GM20000 (cell line): ENCODE measurements at regions not wholly inside any gene's neighbourhood (a gene's known extent, or its start where the extent isn't known, plus 50 kb on each side); places are given as distances from the start of the nearest gene placed in this dataset.

Experiments
- DNase-seq: peaks from one replicate; pipeline ENCODE4 v3.0.0; 2012; ENCODE audit warnings: low spot score
- TF ChIP-seq, protein P1 (sequence below): IDR thresholded peaks from 2 replicates; pipeline ENCODE4 v1.5.1; 2012; ENCODE audit warnings: mild to moderate bottlenecking, control low read depth; ENCODE audit errors: extremely low read depth, missing control alignments

DNA sequence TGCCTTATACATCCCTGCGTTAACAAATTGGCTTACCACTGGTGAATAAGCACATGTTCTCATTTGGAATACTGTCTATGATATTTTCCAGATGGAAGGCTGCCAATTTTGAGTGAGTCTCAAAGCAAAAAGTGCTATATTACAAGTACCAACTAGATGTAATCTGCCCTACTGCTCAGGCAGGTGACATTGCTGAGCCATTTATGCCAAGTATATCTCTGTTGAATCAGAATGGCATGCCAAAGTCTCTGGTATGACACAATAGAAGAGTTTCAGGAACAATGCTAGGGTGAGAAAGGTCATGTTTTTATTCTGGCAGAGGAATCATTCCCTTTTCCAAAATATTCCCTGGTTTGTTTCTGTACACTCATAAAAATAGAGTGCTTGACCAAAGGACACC is 356.5 kb downstream of the CDH9 start:
- TF ChIP-seq, protein P1, sequence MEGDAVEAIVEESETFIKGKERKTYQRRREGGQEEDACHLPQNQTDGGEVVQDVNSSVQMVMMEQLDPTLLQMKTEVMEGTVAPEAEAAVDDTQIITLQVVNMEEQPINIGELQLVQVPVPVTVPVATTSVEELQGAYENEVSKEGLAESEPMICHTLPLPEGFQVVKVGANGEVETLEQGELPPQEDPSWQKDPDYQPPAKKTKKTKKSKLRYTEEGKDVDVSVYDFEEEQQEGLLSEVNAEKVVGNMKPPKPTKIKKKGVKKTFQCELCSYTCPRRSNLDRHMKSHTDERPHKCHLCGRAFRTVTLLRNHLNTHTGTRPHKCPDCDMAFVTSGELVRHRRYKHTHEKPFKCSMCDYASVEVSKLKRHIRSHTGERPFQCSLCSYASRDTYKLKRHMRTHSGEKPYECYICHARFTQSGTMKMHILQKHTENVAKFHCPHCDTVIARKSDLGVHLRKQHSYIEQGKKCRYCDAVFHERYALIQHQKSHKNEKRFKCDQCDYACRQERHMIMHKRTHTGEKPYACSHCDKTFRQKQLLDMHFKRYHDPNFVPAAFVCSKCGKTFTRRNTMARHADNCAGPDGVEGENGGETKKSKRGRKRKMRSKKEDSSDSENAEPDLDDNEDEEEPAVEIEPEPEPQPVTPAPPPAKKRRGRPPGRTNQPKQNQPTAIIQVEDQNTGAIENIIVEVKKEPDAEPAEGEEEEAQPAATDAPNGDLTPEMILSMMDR, result no peak
- DNase-seq, result no peak

DNA sequence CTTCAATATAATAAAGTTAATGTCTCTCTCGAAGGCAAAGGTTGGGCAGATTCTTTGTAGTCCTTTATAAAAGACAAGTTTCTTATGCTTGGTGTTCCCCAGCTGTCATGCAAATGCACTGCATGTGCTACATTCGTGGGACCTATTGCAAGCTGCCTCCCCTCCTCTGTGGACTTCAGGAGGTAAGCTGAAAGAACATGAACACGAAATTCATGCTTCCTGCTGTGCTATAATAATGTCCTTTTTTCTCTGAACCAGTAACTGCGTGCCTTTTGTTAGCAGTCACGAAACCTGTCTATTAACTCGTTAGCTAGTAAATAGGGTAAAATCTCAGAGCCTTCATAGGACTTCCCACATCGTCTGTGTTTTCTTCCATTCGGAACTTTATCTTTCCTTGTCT is 363.5 kb downstream of the CDH9 start:
- no peak for DNase-seq
- TF ChIP-seq, protein P1, result no peak

DNA sequence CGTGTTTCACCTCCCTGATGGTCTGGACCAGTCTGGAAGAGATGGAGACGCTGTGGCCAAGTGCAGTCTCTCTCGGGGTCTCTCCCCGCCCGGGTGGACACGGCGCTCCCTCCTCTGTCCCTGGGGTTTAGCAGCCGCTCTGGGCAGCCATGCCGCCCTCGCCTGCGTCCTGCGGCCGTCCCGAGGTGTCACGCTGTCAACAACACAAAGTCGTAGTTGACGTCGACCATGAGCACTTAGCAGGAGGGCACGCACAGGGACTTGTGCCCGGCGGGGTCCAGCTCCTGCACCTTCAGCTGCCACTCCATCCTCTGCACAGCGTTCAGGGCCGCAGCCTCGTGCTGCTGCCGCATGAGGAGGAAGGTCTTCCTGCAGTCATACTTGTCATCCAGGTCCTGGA is 368.9 kb downstream of the CDH9 start:
- no peak for DNase-seq
- TF ChIP-seq, protein P1, result no peak

DNA sequence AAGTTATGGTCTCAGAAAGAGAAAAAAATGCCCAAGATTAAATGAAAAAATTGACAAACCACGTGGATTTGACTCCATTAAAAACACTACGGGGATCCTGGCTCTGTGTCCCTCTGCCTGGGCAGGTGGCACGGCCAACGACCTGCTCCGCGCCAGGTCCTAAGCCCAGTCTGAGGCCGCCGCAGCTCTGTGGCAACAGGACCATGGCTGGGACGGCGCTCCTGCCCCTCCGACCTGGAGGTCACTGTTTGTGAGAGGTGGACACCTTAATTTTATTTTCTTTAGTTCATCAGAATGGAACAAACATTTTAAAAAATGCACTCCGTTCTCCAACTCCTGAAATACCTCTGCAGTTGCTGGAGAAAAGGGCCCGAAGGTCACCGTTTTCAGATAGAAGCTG is 369.4 kb downstream of the CDH9 start:
- DNase-seq, result no peak

DNA sequence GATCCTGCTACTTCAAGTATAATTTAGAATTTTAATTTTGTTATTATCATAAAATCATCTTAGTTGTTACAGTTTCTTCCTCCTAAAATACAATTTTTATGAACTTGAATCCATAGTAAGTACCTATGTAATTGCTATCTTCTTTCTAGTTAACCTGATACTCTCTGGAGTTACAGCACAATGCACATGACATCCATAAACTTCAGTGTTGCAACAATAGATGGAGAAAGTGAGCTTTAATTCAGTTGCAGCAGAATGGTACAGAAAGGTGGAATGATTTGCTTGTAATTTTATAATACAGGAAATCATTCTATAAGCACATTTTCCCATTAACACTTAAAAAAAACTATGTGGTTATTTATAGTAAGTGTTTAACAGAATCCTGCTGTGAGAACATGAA is 372.0 kb downstream of the CDH9 start:
- no peak for DNase-seq
- TF ChIP-seq, protein P1, result no peak

More for the DNA sequence above, 369.4 kb downstream of the CDH9 start:
- TF ChIP-seq, protein P1, result no peak

DNA sequence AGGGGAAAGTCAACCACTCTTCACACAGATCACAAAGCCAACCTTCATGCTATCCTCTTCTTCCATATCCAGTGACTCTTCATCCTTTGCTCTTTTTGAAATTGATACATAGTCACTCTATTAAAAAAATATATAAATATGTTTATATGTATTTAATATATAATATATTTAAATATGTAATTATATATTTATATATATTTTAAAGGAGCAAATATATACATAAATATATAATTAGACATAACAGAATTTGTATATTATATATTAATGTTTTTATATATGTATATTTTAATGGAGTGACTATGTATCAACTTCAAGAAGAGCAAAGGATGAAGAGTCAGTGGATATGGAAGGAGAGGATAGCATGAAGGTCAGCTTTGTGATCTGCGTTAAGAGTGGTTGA is 374.9 kb downstream of the CDH9 start:
- TF ChIP-seq, protein P1, result no peak
- DNase-seq, result no peak

DNA sequence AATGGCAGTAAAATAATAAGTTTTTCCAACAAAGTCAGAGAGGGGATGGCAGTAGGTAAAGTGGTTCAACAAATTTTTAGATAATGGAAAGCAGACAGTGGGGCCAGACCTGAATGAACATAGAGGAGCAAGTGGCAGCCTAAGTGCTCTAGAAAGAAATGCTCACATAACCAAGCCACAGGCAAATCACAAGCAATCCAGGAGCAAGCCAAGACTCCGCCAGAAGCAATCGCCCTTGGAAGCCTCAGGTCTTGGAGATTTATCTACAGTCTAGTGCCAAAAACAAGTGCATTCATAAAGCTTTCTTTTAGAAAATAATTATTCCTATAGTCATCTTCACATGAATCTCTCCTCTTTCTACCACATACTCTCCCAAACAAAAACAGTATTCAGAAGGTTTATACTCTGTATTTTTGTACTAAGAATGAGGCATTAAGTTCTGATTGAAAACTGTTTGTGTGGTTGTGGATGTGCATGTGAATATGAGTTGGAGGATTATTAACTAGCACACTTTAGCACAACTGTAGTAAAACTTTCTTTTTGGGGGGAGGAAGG is 375.5 kb downstream of the CDH9 start:
- TF ChIP-seq, protein P1, result no peak

More for the DNA sequence above, 375.5 kb downstream of the CDH9 start:
- DNase-seq, result no peak
